OCI-LY7 (cell line): ENCODE measurements at regions not wholly inside any gene's neighbourhood (a gene's known extent, or its start where the extent isn't known, plus 50 kb on each side); places are given as distances from the start of the nearest gene placed in this dataset.

ENCODE experiments used
- BruUV-seq: library from RNA; stranded (reverse); fragments of 400-500 nt; replicated peaks from 2 replicates; lab custom pipeline; 2021; lab: Mats Ljungman, UMichigan
- CTCF ChIA-PET: fragments of 300-600 bp; sonication (Branson Sonifier 250); formaldehyde crosslinking; loops from one replicate; lab custom pipeline; 2022; ENCODE audit warnings: antibody characterized with exemption; ENCODE audit not compliant: unreplicated experiment; lab: Charles Lee
- POLR2A ChIA-PET: fragments of 300-600 bp; sonication (Branson Sonifier 250); formaldehyde crosslinking; loops from one replicate; lab custom pipeline; 2022; ENCODE audit warnings: antibody characterized with exemption; lab: Charles Lee
- DNase-seq: peaks from one replicate; pipeline ENCODE4 v3.0.0-alpha.2; 2015; ENCODE audit warnings: low spot score
- H2AFZ ChIP-seq: fragments of 200-600 bp; sonication (generic), shearing (Covaris generic); 2 replicates; pipeline ENCODE4 v1.6.1; 2014; ENCODE audit warnings: mild to moderate bottlenecking, antibody characterized with exemption, low read length, moderate library complexity
- H3K27ac ChIP-seq: fragments of 200-600 bp; sonication (generic); 2 replicates; pipeline ENCODE4 v1.5.1; 2014; ENCODE audit warnings: mixed run types, low read depth, mild to moderate bottlenecking, moderate library complexity, low read length, inconsistent platforms; ENCODE audit not compliant: poor library complexity, severe bottlenecking
- H3K36me3 ChIP-seq: fragments of 200-600 bp; sonication (generic); 2 replicates; pipeline ENCODE4 v1.6.1; 2014; ENCODE audit warnings: mild to moderate bottlenecking, antibody characterized with exemption, low read length, moderate library complexity, mixed read lengths; ENCODE audit not compliant: insufficient read depth
- H3K4me1 ChIP-seq: fragments of 200-600 bp; sonication (generic); 2 replicates; pipeline ENCODE4 v1.5.1; 2014; ENCODE audit warnings: mild to moderate bottlenecking, low read length; ENCODE audit not compliant: insufficient read depth, poor library complexity, severe bottlenecking
- H3K4me2 ChIP-seq: fragments of 200-600 bp; sonication (generic); 2 replicates; pipeline ENCODE4 v1.6.1; 2014; ENCODE audit warnings: mild to moderate bottlenecking, low read length
- H3K4me3 ChIP-seq: fragments of 200-600 bp; sonication (generic); 2 replicates; pipeline ENCODE4 v1.5.1; 2014; ENCODE audit warnings: mild to moderate bottlenecking, low read depth, low read length; ENCODE audit not compliant: poor library complexity, severe bottlenecking
- H3K79me2 ChIP-seq: fragments of 200-600 bp; sonication (generic); 2 replicates; pipeline ENCODE4 v1.6.1; 2016; ENCODE audit warnings: low read depth, mild to moderate bottlenecking, low read length, moderate library complexity, mixed read lengths; ENCODE audit not compliant: insufficient read depth
- H3K9me2 ChIP-seq: fragments of 200-600 bp; sonication (generic); 2 replicates; pipeline ENCODE4 v1.6.1; 2016; ENCODE audit warnings: mild to moderate bottlenecking, low read length, mixed read lengths; ENCODE audit not compliant: insufficient read depth
- H3K9me3 ChIP-seq: fragments of 200-600 bp; sonication (generic); 2 replicates; pipeline ENCODE4 v1.6.1; 2014; ENCODE audit warnings: mild to moderate bottlenecking, mixed run types, low read length, mixed read lengths
- H4K20me1 ChIP-seq: fragments of 200-600 bp; sonication (generic); 2 replicates; pipeline ENCODE4 v1.6.1; 2014; ENCODE audit warnings: mild to moderate bottlenecking, antibody characterized with exemption, low read length, moderate library complexity, mixed read lengths; ENCODE audit not compliant: insufficient read depth
- CTCF ChIP-seq: fragments of 200-600 bp; sonication (generic); conservative IDR thresholded peaks from 2 replicates; pipeline ENCODE4 v1.5.1; 2014; ENCODE audit warnings: mild to moderate bottlenecking, antibody characterized with exemption, low read length, moderate library complexity, mixed read lengths
- EZH2phosphoT487 ChIP-seq: fragments of 200-600 bp; sonication (generic); IDR thresholded peaks from 2 replicates; pipeline ENCODE4 v1.6.1; 2018; ENCODE audit warnings: low read depth, borderline replicate concordance, mild to moderate bottlenecking, mixed run types, antibody characterized with exemption, low read length, moderate library complexity, mixed read lengths
- intact Hi-C: fragments of 100-400 bp; cut with micrococcal nuclease; formaldehyde crosslinking; loops from one replicate; pipeline ENCODE4 v1.10.0; 2022; ENCODE audit not compliant: unreplicated experiment

- Histone ChIP-seq H3K27ac (no peak overlapping the region), H3K4me3 (no peak overlapping the region), H3K4me2 (no peak overlapping the region), H3K4me1 (peaks cover 2% of the 10 kb centered on the region), H2AFZ (peak overlapping the region; percentile 8; the same call in 1 of the 2 replicates), H4K20me1 (no peaks in the 10 kb centered on the region), H3K9me2 (no peaks in the 10 kb centered on the region), H3K9me3 (peaks cover 18% of the 10 kb centered on the region; the same call in 1 of the 2 replicates), H3K79me2 (no peaks in the 10 kb centered on the region), H3K36me3 (peaks cover 12% of the 10 kb centered on the region)
- ChIA-PET CTCF (no interaction called here), POLR2A (interaction anchor here (0.6 to 0.9 kb wide), 2 partner anchors 12 to 901 kb away, joined by 4 read pairs; no protein-coding TSS in a partner anchor)
- no TSS peak for BruUV-seq
- TF ChIP-seq CTCF, result no peak
- no peak for TF ChIP-seq EZH2phosphoT487
- no peak for DNase-seq
- intact Hi-C loops, result no loop called here
Observed at GRCh38 chr2:145404690-145405089, 884.8 kb upstream of the ZEB2 start.

- no peak for DNase-seq
- H3K27ac ChIP-seq, result no peak overlapping the region
- H3K36me3 ChIP-seq, result no peaks in the 10 kb centered on the region; the same call in 1 of the 2 replicates
- no TSS peak for BruUV-seq
- no peak overlapping the region for H3K4me3 ChIP-seq
- H4K20me1 ChIP-seq, result no peaks in the 10 kb centered on the region
- no peaks in the 10 kb centered on the region for H3K9me2 ChIP-seq
- H3K4me1 ChIP-seq, result no peaks in the 10 kb centered on the region
- no peaks in the 10 kb centered on the region; the same call in 1 of the 2 replicates for H3K9me3 ChIP-seq
- no peak overlapping the region for H3K4me2 ChIP-seq
- ChIA-PET POLR2A (interaction anchor here (0.5 to 1.5 kb wide), 6 partner anchors 12 to 813 kb away, joined by 3 to 5 read pairs (median 4); no protein-coding TSS in a partner anchor), CTCF (no interaction called here)
- no peaks in the 10 kb centered on the region for H3K79me2 ChIP-seq
- no peak overlapping the region for H2AFZ ChIP-seq
- TF ChIP-seq CTCF (no peak), EZH2phosphoT487 (no peak)
- intact Hi-C loops, result no loop called here
Observed at GRCh38 chr2:145402706-145403277, 882.9 kb upstream of the ZEB2 start.

- intact Hi-C loops, result no loop called here
- no peak overlapping the region for H3K27ac ChIP-seq
- no peak overlapping the region for H2AFZ ChIP-seq
- ChIA-PET CTCF (no interaction called here), POLR2A (interaction anchor here (0.7 kb wide), 1 partner anchor 724 kb away, joined by 3 read pairs; no protein-coding TSS in a partner anchor)
- no peak overlapping the region for H3K4me3 ChIP-seq
- no peak for DNase-seq
- no peaks in the 10 kb centered on the region for H3K4me1 ChIP-seq
- no peak overlapping the region for H3K4me2 ChIP-seq
- no peaks in the 10 kb centered on the region for H3K79me2 ChIP-seq
- H3K36me3 ChIP-seq, result no peaks in the 10 kb centered on the region
- H3K9me2 ChIP-seq, result no peaks in the 10 kb centered on the region
- BruUV-seq, result no TSS peak
- no peaks in the 10 kb centered on the region for H4K20me1 ChIP-seq
- H3K9me3 ChIP-seq, result no peaks in the 10 kb centered on the region; the same call in 1 of the 2 replicates
- no peak for TF ChIP-seq EZH2phosphoT487
- TF ChIP-seq CTCF, result no peak
Observed at GRCh38 chr2:145399131-145399530, 879.2 kb upstream of the ZEB2 start.
